DMS53 (cell line): ENCODE measurements at regions not wholly inside any gene's neighbourhood (a gene's known extent, or its start where the extent isn't known, plus 50 kb on each side); places are given as distances from the start of the nearest gene placed in this dataset.

Source experiments
- DNase-seq: peaks from one replicate; lab custom pipeline; 2025; lab: John Stamatoyannopoulos, UW

DNA sequence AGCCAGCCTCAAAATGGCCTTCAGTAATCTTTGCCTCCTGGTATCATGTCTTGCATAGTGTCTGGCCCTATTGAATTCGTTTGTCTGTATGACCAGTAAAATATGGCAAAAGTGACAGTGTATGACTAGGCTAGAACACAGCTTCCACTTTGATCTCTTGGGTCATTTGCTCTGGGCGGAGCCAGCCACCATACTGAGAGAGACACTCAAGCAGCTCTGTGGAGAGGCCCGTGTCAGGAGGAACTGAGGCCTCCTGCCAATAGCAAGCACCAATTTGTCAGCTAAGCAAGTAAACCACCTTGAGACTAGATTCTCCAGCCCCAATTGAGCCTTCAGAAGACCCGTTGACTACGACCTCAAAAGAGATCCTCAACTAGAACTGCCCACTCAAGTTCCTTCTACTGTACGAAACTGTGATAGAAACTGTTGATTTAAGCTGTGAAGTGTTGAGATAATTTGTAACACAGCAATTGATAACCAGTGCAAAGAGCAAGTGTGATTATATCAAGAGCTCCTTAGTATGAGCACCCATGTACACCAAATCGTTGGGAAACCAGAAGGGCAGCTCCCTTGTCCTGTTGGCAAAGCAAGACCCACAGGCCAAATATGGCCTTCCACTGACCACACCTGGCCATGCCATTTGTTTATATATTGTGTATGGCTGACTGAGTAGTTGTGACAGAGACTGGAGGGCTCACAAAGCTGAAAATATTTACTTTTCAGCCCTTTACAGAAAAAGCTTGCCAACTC lies 52.7 kb upstream of the SERBP1 start:
- DNase-seq = peak; percentile 37

DNA sequence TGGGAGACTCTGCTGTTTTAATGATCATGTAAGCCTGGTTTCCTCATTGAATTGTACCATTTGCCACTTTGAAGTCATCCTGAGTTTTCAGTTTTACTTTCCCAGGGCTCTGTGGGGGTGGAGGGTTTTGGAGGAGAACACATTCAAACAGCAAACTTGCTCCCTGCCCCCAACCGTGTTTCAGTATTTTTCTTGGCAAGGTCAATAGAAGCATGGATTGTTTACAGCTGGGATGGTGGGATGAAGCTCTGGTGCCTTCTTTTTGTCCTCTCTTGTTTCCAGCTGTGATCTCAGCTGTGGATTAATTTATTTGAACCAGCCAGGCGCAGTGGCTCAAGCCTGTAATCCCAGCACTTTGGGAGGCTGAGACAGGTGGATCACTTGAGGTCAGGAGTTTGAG lies 54.3 kb upstream of the SERBP1 start:
- no peak for DNase-seq

DNA sequence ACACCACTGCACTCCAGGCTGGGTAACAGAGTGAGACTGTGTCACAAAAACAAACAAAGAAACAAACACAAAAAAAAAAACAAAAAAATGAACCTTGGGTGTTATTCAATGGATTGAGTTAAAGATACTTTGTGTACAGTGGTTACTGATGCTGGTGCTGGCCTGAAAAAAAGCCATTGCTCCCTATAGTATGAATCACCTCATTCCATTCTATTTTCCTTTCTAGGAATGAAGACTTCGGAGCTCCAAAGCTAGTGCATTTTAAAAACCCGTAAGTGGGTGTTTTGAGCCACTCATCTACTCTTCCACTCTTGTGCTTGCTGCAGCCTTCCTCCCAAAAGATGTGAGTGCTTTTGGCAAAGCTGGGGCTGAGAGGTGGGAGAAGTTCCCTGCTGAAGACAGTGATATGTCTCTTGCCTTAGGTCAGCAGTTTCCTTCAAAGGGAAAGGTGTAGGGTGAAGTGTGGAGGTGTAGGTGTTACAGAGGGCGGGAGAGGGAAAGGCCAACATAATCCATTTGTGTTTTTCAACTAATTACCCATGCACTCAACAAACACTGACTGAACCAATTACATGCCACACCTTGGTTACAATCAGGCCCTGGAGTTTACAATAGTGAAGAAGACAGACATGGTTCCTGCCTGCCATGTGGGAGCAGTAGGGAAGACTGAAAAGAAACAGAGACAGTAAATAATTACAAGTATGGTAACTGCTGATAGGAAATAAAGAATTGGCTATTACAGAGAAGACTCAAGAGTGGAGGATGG lies 55.0 kb upstream of the SERBP1 start:
- DNase-seq = no peak

DNA sequence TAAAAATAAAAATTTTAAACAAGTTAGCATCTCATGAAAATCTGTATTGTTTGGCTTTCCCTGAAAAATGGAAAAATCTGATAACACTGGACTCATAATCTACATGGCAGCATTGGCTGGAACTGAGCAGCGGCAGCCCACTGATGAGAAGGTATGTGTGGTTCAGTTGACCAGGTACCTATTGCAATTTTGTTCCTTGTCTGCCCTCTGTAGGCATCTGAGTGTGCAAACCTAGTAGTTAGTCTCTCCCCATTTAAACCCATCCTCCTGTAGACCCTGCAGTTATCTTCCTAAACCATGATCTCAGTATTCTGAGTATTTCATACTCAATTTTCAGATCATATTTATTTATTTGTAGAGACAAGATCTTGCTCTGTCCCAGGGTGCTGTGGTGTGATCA lies 59.4 kb upstream of the SERBP1 start:
- peak; percentile 44 for DNase-seq

DNA sequence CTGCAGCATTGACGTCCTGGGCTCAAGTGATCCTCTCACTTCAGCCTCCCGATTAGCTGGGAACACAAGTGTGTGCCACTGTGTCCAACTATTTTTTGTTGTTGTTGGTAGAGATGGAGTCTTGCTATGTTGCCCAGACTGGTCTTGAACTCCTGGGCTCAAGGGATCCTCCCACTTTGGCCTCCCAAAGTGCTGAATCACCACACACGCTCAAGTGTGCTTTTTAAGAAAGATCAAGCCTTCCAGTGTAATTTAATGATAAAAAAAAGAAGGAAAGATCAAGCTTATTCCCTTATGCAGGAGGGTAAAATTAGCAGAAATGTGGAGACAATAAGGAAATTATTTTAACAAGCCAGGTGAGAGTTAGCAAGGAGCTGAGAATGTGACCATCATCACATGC lies 61.1 kb upstream of the SERBP1 start:
- no peak for DNase-seq

DNA sequence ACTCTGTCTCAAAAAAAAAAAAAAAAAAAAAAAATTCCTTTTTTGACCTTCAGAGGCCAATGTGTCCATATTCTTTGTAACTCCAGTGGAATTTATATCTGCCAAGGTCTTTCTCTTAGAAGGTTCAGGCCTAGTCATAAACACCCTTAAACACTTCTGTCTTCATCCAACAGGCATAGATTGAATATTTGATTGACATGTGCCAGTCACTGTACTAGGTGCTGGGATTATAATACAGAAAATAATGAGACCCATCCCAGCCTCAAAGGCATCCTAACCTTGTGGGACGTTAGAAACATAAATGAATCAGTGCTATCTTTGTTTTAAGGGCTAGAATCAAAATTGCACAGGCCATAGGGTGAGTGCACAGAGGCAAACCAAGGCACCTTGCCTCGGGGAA lies 62.9 kb upstream of the SERBP1 start:
- no peak for DNase-seq

DNA sequence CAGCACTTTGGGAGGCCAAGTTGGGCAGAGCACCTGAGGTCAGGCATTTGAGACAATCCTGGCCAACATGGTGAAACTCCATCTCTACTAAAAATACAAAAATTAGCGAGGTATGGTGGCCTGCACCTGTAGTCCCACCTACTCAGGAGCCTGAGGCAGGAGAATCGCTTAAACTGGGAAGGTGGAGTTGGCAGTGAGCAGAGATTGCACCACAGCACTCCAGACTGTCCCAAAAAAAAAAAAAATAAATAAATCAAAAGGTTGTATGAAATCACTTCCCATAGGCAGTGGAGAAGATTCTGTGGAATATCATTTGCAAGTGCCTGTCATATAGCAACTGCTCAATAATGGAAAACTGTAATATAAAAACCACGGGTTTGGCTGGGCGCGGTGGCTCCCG lies 65.1 kb upstream of the SERBP1 start:
- DNase-seq = no peak

DNA sequence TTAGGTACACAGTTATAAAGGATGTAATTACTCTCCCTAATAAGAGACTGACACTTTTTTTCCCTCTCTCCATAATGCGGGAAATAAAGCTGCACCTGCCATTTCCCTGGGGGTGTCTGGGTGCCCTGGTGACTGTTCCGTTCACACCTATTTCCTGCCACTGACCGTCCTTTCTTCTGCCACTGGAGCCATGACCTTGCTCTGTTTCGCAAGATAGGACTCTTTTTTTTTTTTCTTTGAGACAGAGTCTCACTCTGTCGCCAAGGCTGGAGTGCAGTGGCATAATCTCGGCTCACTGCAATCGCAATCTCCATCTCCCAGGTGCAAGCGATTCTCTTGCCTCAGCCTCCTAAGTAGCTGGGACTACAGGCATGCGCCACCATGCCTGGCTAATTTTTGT lies 66.1 kb upstream of the SERBP1 start:
- peak; percentile 13 for DNase-seq

DNA sequence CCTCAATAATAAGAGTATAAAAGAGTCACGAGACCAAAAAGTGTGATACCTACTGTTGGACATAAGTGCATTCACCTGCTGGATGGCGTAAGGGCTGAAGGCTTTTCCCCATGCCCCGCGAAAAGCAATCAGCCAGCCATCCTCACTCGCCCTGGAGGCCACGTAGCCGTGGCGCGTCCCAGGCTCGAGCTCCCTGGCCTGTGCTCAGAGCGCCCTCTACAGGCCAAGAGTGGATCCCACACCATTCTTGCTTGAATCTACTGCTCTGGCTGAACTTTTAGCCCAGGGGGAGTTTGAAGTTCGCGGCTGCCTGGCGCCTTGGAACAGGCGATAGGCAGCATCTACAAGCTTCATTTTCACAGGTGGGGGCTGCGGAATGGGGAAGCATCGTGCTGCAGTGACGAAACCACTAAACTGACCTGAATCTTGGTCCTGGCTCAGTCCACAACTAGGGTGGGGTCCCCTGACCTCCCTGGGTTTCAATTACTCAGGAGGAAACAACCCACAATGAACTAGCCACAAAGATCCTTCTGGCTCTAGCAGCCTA lies 70.3 kb upstream of the SERBP1 start:
- DNase-seq = peak; percentile 99

DNA sequence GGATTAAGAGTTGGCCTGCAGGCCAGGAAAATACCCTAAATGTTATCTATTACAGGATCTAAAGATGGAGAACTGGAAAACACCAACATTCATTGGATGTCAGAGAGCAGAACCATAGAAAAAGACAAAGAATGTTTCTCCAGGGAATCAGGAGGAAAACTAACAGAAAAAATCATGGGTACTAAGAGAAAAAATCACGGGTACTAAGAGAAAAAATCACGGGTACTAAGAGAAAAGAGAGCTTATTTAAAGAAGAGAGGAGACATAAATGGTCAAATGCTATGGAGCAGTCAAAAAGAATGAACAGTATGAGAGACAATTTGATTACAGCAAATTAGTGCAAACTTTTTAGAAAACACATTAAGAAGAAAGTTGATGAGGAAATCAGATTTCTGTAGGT lies 73.8 kb upstream of the SERBP1 start:
- DNase-seq = no peak

DNA sequence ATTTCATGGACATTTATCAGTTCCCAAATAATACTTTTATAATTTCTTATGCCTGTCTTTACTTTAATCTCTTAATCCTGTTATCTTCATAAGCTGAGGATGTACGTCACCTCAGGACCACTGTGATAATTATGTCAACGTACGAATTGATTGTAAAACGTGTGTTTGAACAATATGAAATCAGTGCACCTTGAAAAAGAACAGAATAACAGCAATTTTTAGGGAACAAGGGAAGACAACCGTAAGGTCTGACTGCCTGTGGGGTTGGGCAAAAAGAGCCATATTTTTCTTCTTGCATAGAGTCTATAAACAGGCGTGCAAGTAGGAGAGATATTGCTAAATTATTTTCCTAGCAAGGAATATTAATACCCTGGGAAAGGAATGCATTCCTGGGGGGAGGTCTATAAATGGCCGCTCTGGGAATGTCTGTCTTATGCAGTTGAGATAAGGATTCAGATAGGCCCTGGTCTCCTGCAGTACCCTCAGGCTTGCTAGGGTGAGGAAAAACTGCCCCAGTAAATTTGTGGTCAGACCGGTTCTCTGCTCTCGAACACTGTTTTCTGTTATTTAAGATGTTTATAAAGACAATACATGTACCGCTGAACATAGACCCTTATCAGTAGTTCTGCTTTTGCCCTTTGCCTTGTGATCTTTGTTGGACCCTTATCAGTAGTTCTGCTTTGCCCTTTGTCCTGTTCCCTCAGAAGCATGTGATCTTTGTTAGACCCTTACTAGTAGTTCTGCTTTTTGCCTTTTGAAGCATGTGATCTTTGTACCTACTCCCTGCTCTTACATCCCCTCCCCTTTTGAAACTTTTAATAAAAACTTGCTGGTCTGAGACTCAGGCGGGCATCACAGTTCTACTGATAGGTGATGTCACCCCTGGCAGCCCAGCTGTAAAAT lies 83.4 kb upstream of the SERBP1 start:
- DNase-seq = peak; percentile 31

DNA sequence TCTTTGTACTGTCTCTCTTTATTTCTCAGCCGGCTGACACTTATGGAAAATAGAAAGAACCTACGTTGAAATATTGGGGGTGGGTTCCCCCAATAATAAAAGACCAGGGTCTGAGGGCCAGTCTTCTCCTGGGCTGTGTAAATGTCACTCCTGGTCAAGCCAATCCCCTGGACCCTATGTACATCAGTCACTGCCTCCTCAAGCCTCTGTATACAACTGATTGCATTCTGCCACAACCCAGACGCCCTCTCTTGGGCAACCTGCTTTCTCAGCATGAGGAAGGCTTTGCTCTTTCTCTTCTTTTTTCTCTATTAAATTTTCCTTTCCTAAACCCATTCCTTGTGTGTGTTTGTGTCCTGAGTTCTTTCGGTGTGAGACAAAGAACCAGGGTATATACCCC lies 84.1 kb upstream of the SERBP1 start:
- DNase-seq = no peak

DNA sequence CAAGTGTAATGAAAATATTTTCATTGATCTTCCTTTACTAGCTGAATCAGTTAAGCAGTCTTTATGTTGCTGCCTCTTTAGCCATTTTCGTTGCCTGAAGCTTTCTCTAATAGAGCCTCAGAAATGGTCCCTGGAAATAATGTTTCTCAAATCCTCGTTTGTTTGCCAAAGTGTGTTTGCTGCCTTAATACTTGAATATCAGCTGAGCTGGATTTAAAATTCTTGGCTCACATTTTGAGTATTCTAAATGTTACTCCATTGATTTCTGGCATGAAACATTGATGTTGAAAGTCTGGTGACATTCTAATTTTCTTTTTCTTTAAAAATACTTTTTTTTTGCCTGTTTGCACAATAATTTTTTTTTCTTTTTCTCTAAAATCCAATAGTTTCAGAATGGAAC lies 84.6 kb upstream of the SERBP1 start:
- no peak for DNase-seq

DNA sequence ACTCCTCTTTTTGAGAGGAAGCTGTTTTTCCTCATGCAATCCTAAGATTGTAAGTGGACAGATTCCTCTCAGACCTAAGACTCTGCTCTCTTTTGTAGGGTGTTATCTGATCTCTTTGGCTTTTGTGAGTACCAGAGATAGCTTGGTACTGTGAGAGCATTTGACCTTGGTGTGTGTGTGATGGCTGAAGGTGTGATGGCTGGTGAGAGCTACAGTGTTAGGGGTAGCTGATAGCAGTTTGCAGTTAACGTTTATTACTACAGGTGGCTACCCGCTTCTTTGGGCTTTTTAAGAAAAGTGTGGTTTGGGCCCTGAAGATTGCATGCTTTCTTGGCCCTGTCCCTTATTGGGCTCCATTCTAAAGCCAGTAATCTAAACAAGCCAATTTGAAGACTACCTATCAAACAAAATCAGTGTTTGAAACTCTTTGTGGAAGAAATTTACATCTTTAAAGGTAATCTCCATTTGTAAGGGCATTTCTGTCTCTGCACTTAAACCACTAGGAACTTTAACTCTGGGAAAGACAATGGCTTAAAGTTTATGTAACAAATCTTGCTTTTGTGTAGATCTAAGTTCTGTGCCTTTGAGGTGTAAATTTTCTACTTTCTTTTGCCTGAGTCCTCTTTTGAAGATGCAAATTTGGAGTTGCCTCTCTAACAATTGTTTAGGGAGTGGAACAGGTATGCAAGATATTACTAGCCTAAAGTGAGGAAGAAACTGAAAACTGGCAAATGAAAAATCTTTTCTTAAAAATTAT lies 85.3 kb upstream of the SERBP1 start:
- no peak for DNase-seq

DNA sequence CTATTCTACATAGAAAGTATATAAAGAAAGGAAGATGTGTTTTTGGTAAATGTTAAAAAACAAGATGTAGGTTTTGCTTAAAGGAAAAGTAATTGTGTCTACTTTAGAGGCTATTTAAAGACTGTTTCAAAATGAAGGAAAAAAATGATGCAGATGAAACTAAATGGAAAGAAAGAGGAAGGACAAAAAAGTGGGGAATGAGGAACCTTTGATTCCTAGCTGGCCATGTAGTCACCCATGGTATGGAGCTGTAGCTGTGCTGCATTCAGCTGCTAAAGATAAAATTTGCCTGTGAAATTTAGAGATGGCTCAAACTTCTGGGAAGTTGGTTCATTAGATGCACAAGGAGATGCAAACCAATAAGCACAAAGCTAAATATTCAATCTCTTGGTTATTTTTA lies 86.8 kb upstream of the SERBP1 start:
- no peak for DNase-seq

DNA sequence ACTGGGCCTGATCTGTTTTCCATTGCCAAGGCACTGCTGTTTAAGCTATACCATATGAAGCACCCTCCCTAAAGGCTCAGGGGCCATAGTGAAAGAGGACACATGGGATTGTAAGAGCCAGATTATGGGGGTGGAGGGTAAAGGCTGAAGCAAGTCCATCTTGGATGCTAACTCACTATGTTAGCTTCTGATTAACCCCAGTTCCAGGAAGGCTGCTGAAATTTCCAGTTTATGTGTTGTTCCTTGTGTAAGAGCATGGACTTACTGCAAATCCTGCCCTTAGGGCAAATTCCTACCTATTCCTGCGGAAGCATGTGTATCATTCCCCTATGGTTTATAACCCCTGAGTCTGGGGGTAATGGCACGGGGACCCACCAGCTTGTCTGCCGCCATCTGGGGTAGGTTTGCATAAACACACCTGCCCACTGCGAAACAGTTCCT lies 91.8 kb upstream of the SERBP1 start:
- DNase-seq = no peak

DNA sequence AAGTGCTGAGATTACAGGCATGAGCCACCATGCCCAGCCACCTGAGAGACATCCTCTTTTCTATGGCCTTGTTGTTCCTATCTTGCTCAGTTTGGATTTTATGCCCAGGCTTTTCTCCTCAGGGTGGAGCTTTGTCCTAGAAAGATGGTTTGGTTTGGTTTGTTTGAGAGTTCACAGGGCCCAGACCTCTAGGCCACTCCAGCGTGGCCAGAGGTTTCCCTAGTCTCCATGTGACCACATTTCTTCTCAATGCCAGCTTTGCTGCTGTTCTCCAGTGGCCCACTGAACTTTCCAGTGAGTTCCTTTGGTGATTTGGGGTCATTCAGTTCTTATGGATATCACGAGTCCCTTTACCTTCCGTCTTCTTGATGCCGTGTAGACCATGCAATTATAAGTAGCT lies 92.6 kb upstream of the SERBP1 start:
- no peak for DNase-seq

DNA sequence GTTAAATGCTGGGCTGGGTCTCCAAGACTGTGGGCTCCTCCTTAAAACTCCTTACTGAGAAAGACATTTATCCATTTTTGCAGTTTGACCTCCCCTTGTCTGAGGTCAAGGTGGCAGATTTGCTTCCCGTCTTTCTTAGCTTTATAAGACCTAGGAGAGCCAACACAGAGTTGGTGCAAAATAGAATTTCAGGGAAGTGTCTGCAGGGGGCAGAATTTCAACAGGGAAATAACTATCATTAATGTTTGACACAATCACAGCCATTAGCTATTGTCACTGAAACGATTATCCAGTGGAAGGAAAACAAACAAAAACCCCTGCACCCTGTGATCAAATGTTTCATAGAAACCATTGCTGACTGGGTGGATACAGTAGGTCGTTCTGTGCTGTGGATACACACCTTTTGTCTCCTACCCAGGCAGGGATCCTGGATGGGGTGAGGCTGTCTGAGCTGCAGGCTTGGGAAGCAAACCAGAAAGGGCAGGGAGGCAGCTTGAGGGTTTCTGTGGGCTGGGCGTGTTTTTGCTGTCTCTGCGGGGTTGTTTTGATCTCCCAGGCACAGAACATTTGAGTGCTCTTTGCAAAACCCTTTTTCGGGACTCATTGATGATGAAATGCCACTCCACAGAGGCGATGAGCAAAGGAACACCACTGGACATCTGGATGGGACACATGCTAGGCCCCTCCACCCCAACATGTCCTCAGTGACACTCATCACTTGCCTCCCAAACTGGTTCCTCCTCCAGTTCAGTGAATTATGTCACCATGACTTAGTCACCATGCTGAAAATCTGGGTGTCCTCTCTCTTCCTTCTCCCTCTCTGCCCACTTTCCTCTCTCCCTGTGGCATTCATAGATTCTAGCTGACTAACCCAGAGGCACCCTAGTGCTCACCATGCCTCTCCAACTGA lies 94.2 kb upstream of the SERBP1 start:
- DNase-seq = peak; percentile 48

DNA sequence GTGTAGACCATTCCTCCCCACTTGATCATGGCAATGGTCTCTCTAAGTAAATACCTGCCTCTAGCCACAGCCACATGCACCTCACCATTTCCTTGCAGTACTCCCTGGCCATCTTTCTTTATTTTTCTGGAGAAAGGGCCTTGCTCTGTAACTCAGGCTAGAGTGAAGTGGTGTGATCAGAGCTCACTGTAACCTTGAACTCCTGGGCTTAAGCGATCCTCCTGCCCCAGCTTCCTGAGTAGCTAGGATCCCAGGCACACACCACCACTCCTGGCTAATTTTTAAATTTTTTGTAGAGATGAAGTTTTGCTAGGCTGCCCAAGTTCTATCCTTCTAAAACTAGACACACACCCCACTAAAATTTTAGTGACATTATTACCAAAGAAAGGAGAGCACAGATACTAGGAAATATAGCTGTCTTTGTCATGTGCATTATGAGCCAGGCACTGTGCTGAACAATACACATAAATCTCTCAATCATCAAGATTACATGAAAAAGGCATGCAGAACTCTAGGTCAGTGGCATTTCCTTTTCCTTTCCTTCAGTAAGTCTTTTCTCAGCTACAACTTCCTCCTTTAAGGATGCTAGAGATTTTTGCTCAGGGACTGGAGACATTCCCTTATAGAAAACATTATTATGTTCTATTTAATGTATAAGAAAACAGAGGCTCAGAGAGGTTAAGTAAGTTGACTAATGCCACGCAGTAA lies 95.0 kb upstream of the SERBP1 start:
- DNase-seq = no peak

DNA sequence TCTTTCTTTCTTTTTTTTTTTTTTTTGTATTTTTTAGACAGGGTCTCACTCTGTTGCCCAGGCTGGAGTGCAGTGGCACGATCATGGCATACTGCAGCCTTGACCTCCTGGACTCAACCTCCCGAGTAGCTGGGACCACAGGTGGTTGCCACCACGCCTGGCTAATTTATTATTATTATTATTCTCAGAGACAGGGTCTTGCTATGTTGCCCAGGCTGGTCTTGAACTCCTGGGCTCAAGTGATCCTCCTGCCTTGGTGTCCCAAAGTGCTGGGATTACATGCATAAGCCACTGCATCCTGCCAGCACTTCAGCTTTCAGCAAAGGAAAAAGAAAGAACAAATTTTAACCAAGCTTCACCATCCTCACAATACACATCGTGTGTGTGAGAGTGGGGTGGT lies 97.9 kb upstream of the SERBP1 start:
- no peak for DNase-seq
